ENCODE measurements at regions not wholly inside any gene's neighbourhood (a gene's known extent, or its start where the extent isn't known, plus 50 kb on each side); places are given as distances from the start of the nearest gene placed in this dataset.

- no peak for TF ChIP-seq USF2 (IDR thresholded peaks at IDR 0.05; ENCODE audit: borderline replicate concordance, low read depth, low read length)
- TF ChIP-seq MXI1 (IDR thresholded peaks at IDR 0.05; ENCODE audit: low read depth, low read length), result no peak
- TF ChIP-seq EP300 (IDR thresholded peaks at IDR 0.05; ENCODE audit: borderline replicate concordance in 1 of 2, low read depth in 1 of 2, low read length in 1 of 2), result no peak
- no peak for TF ChIP-seq MAX (IDR thresholded peaks at IDR 0.05; ENCODE audit: low read depth)
- no peak for TF ChIP-seq CTCF (IDR thresholded peaks at IDR 0.05)
- TF ChIP-seq ZBTB33 (IDR thresholded peaks at IDR 0.05; ENCODE audit: borderline replicate concordance, low read depth), result no peak
- no peak for TF ChIP-seq FOXJ3 (CRISPR knock-in tag; IDR thresholded peaks at IDR 0.05)
- no peak for TF ChIP-seq PBX3 (IDR thresholded peaks at IDR 0.05)
- TF ChIP-seq GATA2 (CRISPR knock-in tag; IDR thresholded peaks at IDR 0.05), result no peak
Observed at GRCh38 chr13:76754414-76754813, 131.8 kb downstream of the KCTD12 start.
